HG03520 (cell line): ENCODE measurements at regions not wholly inside any gene's neighbourhood (a gene's known extent, or its start where the extent isn't known, plus 50 kb on each side); places are given as distances from the start of the nearest gene placed in this dataset.
"Not testable (repeated sequence)": the region's sequence is repeated elsewhere in the genome, so short reads cannot be mapped to it uniquely, and the experiment has no call there.

Source experiments
- ATAC-seq: cut with Tn5 transposase; IDR thresholded peaks from one replicate; pipeline ENCODE4 v1.9.1; 2021; ENCODE audit warnings: mild to moderate bottlenecking, moderate library complexity; ENCODE audit not compliant: unreplicated experiment

DNA sequence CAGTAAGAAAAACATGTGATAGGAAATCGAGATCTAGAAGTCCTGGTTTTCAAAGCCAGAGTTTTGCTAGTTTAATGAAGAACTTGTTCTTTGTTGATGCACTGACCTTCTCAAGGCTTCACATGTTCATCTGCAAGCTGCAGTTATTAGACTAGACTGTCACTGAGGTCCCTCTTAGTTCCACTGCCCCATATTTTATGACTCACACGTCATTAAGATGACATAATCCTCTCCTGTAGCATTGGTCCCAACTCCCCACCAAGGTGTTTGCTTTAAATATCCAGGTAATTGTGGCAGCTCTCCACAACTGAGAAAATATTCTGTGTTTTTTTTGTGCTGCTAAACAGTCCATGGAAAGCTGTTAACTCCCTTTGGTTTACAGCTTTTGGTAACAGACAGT, 149.7 kb downstream of the MREG start:
- ATAC-seq: no peak

DNA sequence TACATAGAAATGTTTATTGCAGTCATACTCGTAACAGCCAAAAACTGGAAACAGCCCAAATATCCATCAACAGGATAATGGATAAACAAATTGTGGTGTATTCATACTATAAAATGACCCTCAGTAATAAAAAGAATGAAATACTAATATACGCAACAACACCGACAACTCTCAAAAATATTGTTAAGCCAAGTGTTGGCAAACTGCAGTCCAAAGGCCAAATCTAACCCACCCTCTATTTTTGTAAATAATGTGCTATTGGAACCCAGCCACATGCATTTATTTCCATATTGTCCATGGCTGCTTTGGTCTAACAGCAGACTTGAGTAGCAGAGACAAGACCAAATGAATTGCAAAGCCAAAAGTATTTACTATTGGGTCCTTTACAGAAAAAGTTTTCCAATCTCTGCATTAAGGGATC, 151.0 kb downstream of the MREG start:
- ATAC-seq: no peak

DNA sequence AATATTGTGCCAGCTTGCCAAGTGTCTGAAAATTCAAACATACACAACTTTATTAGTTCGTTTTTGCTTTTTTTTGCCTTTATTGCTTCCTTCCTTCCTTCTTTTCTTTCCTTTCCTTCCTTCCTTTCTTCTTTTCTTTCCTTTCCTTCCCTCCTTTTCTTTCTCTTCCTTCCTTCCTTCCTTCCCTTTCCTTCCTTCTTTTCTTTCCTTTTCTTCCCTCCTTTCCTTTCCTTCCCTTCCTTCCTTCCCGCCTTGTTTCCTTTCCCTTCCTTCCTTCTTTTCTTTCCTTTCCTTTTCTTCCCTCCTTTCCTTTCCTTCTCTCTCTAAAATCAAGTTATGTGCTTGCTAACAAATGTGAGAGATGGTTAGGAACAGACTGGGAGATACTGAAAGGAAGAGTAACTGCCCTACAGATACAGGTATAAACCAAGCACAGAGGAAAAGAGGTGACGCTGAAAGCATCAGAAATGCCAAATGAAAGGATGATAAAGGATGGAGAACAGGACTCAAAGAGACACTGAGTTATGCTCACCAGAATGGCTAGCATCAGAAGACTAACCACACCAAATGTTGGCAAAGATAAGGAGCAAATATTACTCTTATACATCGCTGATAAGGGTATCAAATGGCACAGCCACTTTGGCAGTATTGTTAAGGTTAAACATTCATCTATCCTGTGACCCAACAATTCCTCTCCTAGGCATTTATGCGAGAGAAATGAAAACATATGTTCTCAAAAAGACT, 151.6 kb downstream of the MREG start:
- no peak for ATAC-seq

DNA sequence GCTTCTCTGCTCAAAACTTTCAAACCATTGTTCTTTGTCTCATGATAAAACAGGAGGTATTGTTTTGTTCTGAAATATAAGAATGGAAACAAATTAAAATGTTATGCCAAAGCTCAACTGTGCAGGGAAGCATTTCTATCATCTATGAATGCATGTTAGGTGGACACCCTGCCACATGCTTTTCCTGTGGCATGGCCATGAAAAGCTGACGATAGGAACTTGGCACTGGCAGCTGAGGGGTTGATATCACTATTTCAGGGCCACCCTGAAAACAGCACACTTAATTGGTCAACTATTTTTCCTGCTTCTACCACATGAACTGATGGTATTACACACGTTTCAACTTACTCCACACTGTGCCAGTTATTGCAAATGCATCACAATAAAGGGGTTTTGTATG, 157.3 kb downstream of the MREG start:
- ATAC-seq: no peak

DNA sequence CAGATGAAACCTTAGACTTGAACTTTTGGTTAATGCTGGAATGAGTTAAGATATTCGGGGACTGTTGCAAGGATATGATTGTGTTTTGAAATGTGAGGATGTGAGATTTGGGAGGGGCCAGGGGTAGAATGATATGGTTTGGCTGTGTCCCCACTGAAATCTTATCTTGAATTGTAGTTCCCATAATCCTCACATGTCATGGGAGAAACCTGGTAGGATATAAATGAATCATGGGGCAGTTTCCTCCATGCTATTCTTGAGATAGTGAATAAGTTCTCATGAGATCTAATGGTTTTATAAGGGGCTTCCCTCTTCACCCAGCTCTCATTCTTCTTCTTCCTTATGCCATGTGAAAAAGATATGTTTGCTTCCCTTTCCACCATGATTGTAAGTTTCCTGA, 158.0 kb downstream of the MREG start:
- not testable (repeated sequence) for ATAC-seq

DNA sequence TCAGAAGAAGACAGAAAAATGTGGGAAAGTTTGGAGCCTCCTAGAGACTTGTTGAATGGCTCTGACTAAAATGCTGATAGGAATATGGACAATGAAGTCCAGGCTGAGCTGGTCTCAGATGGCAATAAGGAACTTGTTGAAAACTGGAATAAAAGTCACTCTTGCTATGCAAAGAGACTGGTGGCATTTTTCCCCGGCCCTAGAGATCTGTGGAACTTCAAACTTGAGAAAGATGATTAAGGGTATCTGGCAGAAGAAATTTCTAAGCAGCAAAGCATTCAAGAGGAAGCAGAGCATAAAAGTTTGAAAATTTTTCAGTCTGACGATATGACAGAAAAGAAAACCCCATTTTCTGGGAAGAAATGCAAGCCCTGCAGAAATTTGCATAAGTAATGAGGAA, 159.3 kb downstream of the MREG start:
- ATAC-seq: no peak

DNA sequence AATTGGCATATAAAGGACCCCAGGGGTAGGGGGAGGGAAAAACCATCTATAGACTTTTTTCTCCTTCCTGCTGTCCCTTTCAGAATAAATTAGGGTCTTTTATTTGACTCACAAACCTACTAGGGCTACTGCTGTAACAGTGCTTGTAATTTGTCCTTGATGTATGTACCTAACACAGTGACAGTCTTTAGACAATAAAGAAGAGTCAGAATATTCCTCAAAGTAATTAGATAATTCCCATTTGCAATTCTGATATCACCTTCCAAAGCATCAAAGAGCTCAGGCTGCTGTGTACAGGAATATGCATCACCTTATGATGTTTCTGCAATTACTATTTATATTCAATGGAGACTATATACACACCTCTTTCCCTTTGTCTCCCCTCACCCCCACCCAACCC, 161.7 kb downstream of the MREG start:
- no peak for ATAC-seq

DNA sequence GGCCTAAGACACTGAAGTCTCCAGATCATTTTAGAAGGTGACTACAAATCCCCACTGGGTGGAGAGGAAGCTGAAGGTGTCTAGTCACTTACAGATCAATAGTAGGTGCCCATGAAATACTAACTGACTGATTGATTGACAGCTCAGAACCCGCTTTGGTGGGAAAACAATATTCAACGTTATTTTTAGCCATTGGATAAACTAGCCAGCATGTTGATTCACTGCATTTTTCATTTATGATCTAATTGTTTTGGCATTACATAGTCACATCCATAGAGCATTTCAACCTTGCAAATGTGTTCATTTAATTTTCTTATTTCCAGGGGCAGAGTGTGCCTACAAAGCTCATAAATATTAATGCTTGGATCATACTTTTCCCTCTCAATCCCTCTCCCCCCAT, 162.3 kb downstream of the MREG start:
- no peak for ATAC-seq

DNA sequence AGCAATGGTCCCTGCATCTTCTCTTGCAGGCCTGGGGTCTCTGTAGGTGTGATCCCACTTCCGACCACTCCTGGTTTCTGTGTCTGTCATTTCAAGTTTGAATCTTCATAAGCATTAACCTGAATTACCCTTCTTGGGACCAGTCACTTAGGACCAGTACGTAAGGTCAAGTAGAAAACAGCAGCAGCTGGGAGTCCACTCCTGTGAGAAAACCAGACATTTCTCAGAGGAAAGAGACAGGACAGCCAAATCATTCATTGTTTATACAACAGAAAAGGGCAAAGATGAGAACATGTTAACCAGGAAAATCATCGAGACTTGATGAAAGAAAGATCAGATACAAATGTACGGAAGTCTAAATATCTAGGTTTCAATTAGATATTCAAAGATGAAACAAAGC, 163.0 kb downstream of the MREG start:
- ATAC-seq: no peak

DNA sequence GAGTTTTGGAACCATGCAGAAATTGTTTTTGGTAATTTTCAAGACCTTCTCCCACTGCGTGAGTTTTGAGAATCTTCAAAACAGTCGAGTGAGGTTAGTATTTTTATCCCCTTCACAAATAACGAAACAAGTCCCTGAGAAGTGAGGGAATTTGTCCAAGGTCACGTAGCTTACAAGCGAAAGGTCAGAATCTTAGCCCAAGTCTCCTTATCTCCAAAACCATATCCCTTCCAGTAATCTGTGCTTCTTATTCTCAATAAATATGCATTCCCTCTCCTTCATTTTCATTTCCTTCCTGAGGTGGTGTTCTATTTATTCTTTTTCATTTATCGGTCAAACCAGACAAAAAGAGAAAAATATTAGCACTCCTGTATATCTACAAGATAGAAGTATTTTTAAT, 163.6 kb downstream of the MREG start:
- no peak for ATAC-seq

DNA sequence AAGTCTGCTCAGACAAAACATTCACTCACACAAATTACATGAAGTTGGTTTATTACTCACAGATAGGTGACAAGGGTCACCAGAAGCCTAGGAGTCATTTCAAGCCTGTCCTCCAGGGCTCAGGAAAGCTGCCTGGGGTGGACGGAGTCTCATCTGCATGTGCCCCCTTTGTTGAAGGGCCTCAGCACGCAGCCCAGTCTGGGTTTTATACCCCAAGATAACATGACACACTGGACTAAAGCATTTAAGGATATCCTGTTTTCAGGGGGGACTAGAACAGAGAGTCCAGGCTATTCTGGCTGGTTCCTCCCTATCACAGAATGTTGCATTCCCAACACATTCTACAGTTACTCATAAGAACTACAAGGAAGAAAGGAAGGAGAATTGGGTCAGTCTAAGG, 164.7 kb downstream of the MREG start:
- ATAC-seq: no peak

DNA sequence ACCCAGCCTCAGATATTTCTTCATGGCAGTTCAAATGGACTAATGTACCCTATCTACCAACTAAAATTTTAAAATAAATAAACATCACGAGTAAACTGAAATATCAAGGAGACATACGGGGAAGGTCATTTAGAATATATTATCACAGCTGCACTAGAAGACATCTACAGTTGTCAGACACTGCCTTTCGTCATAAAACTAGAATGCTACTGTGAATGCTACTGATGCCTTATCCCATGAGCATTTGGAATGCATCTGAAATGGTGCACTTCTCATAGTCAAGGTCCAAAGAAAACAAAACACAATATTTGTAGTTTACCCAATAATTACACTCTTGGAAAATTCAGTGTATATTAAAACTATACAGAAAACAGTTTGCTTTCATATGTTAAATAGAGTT, 165.2 kb downstream of the MREG start:
- ATAC-seq: no peak

DNA sequence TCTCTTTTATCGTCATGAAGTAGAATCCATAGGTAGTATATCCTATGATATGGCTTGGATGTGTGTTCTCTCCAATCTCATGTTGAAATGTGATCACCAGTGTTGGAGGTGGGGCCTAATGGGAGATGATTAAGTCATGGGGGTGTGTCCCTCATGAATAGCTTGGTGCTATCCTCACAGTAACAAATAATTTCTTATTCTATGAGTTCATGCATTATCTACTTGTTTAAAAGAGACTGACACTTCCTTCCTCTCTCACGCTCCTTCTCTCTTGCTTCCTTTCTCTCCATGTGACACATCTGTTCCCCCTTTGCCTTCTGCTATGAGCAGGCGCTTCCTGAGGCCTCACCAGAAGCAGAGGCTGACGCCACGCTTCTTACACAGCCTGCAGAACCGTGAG, 165.6 kb downstream of the MREG start:
- ATAC-seq: no peak

DNA sequence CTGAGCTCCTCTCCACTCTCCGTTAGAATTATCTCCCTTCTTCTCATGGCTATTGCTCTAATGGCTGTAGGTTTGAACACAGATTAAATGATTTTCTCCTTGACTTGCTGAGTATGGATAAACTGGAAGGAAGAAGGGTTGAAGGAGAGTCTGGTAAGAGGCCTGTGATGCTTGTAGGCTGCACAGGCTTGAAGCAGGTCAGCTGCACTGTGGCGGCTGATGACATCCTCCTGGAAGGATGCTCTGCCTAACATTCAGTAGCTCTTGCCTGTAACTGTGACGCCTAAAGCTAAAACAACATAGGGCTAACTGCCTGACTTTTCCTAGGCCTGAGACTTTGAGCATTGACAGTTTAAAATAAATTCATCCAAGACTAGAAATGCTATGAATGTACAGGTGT, 166.3 kb downstream of the MREG start:
- no peak for ATAC-seq

DNA sequence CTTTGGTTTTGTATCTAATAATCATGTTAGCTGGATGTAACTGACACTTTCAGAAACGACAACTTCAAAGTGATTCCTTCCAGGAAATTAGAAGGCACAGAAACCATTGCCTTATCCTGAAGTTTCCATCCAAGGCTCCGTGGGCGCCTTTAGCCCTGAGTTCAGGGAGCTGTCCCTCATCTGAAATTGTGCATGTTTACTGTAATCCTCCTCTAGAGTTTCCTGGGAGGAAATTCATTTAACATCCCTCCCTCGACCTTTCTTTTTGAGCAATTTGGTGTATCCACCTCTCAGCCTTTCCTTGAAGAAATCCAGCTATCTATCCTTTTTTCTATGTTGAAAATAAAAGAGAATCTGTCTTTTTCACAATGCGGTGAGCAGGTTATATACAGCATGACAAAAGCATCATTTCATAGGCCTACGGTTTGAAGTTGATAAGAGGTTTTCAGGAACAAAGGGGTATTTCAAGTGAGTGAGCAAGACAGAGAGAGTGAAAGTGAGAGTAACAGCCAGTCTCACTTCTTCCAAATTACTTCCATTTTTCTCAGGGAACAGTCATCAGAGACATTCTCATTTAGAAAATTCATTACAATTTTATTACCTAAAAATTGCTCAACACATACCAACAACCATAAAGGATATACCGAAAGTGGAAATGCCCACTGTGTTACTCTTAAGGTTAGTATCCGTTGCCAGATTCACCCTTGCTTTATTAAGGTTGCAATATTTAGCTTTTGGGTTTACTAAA, 167.3 kb downstream of the MREG start:
- peak; percentile 67 for ATAC-seq

DNA sequence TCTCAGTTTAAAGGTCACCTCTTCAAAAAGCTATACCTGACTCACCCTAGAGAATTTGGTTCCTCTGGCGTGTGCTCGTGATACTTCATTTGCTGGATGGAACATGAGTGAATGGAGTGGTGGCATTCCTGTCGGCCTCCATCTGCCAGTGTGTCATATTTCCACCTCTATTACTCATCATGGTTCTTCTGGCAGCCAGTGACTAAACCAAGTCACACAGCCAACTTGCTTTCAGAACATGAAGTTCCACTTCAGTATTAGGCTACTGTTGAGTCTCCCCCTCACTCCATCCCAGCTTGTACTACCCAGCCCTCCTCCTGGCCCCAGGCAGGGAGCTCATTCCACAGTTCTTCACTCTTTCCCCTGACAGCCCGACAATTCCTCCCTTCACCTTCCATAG, 169.8 kb downstream of the MREG start:
- ATAC-seq: no peak

DNA sequence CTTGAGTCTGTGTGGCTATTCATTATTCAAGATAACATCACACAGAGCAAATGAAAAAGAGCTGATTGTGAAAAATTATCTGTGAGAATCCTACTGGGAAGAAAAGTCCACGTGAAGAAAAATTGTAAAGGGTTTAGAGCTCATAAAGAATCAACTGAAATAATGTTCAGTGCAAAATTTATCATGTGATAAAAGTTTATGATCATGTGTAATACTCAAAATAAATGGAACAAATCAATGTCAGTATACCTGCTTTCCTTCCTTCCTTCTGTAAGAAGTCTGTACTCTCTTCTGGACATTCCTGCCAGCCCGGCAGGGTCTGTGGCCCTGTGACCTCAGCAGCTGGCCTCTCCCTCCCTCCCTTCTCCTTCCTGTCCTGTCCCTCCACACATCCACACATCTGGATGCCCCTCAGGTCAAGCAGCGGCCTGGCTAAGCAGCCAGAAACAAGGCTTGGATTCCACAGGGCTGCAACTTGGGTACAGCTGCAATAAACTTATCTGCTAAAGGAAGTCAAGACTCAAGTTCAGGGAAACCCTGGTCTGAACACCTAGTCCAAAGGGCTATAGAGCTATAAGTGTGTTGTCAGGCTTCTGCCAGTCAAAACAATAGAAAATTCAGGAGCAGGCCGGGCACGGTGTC, 172.1 kb downstream of the MREG start:
- no peak for ATAC-seq

DNA sequence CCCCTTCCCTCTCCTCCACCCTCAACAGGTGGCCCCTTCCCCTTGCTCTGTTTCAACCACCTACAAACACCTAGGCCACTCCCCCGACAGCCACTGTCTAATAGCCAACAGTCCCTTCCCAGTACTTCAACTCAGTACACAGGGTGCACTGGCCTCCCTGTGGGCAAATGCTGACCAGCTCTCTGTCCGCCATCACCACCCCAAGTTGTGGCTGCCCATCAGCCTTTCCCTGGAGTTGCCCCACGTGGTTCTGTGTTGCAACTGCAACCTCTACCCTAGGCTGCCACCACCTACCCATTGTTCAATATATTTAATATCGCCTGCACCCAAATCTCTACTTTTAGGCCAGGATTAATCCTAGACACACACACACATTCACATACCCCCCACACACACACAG, 173.5 kb downstream of the MREG start:
- ATAC-seq: no peak

DNA sequence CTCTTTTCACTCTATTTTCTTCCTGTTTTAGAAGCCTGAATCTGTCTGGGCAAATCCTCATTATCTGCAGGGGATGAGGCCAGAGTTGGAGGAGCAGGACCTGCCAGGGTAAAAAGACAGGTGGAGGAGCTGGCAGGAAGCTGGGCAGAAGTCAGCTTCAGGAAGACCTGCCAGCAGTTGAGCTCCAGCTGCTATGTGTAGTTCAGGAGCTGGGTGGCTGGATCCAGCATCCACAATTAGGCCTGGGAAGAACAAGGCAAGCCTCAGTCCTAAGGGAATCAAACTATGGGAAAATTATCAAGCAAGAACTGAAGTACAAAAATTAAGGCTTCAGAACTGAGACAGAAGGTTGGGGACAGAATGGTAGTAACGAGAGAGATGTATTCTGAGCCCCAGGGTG, 174.0 kb downstream of the MREG start:
- ATAC-seq: no peak

DNA sequence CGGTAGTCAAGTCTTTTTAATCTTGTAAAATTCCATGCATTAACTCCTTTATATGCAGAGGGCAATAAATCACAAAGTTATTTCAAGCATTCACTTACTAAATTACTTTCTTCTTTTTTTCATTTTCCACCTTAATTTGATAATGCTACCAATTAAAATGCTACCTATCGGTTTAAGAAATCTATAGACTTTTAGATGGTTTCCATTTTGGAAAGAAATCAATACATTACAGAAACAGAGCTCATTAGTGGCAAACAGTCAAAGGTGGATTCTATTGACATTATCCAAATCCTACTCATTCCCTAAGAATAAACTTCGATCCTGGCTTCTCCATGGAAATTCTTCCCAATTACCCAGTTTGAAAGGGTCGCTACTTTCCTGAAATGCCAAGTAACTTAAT, 176.5 kb downstream of the MREG start:
- no peak for ATAC-seq

DNA sequence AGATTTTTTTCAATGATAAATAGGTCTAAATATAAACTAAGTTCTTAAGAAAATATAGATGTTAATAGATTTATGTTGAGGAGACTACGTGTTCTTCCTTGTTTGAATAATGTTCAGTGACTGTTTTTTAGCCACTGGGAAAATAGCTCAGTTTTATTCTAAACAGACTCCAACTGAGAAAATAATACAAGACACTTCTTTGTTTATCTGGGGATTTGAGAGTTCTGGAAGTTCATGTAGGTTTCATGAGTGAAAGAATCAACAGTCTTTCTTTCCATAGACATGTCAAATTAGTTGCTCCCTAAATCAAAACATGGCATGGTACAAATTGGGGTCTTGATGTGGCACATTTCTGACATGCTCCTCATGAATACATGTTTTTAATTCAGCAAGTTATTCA, 177.7 kb downstream of the MREG start:
- no peak for ATAC-seq

DNA sequence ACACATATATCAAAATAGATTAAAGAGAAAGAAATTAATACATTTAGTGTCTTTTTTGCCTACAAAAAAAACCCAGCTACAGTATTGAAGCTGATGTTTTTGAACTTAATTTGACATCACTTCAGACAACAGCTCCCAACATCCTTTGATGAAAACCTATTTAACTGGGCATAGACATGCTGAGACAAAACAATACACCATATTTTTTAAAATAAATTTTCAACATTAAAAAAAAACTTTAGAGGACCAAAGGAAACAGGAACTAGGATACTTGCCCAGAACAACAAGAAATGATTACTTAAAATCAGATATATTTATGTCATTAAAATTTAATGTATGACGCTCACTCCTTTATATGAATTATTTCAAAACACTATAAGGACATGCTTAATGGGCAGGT, 178.1 kb downstream of the MREG start:
- ATAC-seq: no peak
